Lower leg skin (tissue), 3 donors: ENCODE measurements at regions not wholly inside any gene's neighbourhood (a gene's known extent, or its start where the extent isn't known, plus 50 kb on each side); places are given as distances from the start of the nearest gene placed in this dataset.

Source experiments
- CTCF ChIP-seq, 3 donors: fragments of 450-650 bp; IDR thresholded peaks; one replicate each; pipeline ENCODE4 v1.5.1; 2016; ENCODE audit warnings: antibody characterized with exemption in 3 of 3, mild to moderate bottlenecking in 3 of 3, moderate library complexity in 2 of 3
- POLR2A ChIP-seq, 2 donors: fragments of 450-650 bp; IDR thresholded peaks; one replicate each; pipeline ENCODE4 v1.6.1; 2016 to 2017; ENCODE audit warnings: antibody characterized with exemption in 2 of 2, mild to moderate bottlenecking in 1 of 2, moderate library complexity in 1 of 2

- no peak for TF ChIP-seq CTCF (IDR thresholded peaks at IDR 0.05)
- no peak for TF ChIP-seq POLR2A (IDR thresholded peaks at IDR 0.05)
Observed at GRCh38 chr7:26449175-26450165, 157.8 kb downstream of the SNX10 start.
